ENCODE measurements at regions not wholly inside any gene's neighbourhood (a gene's known extent, or its start where the extent isn't known, plus 50 kb on each side); places are given as distances from the start of the nearest gene placed in this dataset.

DNA sequence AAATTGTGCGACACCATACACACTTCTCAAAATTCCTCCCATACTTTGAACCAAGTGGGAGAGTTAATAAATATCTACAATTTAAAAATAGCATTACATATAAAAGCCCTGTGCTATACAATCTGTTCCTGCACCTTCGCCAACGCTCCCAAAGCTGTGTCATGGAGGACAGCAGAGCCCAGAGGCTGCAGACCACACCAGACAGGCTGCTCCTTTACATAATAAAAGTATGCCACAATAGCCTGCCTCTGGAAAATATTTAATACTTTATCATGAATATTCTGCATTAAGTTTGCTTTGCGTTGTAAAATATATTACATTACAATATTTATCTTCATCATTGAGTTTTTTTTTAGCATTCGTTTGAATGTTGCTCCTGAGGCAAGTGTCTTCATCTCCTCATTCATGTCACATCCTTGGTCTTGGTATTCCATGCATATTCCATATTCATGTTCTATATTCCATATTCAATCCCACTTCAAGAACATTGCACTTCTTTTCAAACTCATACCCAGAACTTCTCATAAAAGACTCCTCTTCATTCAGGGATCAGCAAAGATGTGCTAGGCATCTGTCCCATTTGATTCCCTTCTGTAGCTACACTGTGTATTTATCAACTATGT, 663.9 kb downstream of the POM121L12 start:
- H3K9me3 ChIP-seq (ENCODE audit: low read length) = no peaks in the 10 kb centered on the region
- intact Hi-C loops (cut with micrococcal nuclease) = no loop called here
- H3K27me3 ChIP-seq (ENCODE audit: low read length) = no peaks in the 10 kb centered on the region
- no peak for DNase-seq
- H3K4me1 ChIP-seq (ENCODE audit: insufficient read depth, low read length) = no peaks in the 10 kb centered on the region
- H3K36me3 ChIP-seq (ENCODE audit: low read depth, low read length) = no peaks in the 10 kb centered on the region
- no peak overlapping the region for H3K4me3 ChIP-seq (ENCODE audit: low read length)
- BruUV-seq (replicated peaks) = no TSS peak
- H2AFZ ChIP-seq (ENCODE audit: low read length) = no peak overlapping the region
- no peaks in the 10 kb centered on the region for H4K20me1 ChIP-seq (ENCODE audit: low read length)
- no peaks in the 10 kb centered on the region for H3F3A ChIP-seq (ENCODE audit: low read length, unreplicated experiment)
- POLR2A ChIA-PET (ENCODE audit: unreplicated experiment) = no interaction called here
- TF ChIP-seq, protein P1, sequence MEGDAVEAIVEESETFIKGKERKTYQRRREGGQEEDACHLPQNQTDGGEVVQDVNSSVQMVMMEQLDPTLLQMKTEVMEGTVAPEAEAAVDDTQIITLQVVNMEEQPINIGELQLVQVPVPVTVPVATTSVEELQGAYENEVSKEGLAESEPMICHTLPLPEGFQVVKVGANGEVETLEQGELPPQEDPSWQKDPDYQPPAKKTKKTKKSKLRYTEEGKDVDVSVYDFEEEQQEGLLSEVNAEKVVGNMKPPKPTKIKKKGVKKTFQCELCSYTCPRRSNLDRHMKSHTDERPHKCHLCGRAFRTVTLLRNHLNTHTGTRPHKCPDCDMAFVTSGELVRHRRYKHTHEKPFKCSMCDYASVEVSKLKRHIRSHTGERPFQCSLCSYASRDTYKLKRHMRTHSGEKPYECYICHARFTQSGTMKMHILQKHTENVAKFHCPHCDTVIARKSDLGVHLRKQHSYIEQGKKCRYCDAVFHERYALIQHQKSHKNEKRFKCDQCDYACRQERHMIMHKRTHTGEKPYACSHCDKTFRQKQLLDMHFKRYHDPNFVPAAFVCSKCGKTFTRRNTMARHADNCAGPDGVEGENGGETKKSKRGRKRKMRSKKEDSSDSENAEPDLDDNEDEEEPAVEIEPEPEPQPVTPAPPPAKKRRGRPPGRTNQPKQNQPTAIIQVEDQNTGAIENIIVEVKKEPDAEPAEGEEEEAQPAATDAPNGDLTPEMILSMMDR (conservative IDR thresholded peaks at IDR 0.05; ENCODE audit: low read depth, low read length) = no peak
- TF ChIP-seq EZH2 (IDR thresholded peaks at IDR 0.05; ENCODE audit: low read length, unreplicated experiment) (no peak), EZH2phosphoT487 (IDR thresholded peaks at IDR 0.05; ENCODE audit: borderline replicate concordance, low read length) (no peak)
- H3K27ac ChIP-seq (ENCODE audit: low read length) = no peak overlapping the region
- H3K79me2 ChIP-seq (ENCODE audit: low read length) = no peaks in the 10 kb centered on the region
- ATAC-seq = no peak
- H3K9me2 ChIP-seq (replicated peaks; ENCODE audit: low read length) = no peaks in the 10 kb centered on the region
- CTCF ChIA-PET = no interaction called here
- no peak overlapping the region for H3K9ac ChIP-seq (ENCODE audit: low read length)
- H3K4me2 ChIP-seq (ENCODE audit: low read length) = no peak overlapping the region

DNA sequence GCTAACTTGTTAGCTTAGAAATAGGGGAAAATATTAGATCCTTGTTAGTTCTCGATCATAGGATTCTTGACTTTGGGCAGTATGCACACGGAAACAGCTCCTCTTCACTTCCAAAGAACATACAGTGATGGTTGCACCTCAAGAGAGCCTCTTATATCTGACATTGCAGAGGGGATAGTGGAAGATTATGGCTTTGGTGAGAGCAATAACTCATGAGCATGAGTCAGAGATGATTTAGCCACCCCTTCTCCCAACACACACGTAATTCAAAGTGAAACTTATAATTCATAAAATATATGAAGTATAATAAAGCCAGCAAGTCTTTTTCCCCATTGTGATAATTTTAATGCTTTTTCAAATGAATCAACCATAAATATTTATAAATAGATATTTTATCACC, 683.7 kb downstream of the POM121L12 start:
- CTCF ChIA-PET = no interaction called here
- Histone ChIP-seq H2AFZ (ENCODE audit: low read length) (no peak overlapping the region), H3K4me2 (ENCODE audit: low read length) (no peak overlapping the region), H3K9ac (ENCODE audit: low read length) (no peak overlapping the region), H3K9me3 (ENCODE audit: low read length) (no peaks in the 10 kb centered on the region), H3K27me3 (ENCODE audit: low read length) (no peaks in the 10 kb centered on the region), H3K36me3 (ENCODE audit: low read depth, low read length) (no peaks in the 10 kb centered on the region), H4K20me1 (ENCODE audit: low read length) (no peaks in the 10 kb centered on the region), H3K9me2 (replicated peaks; ENCODE audit: low read length) (no peaks in the 10 kb centered on the region), H3K4me3 (ENCODE audit: low read length) (no peak overlapping the region), H3K4me1 (ENCODE audit: insufficient read depth, low read length) (no peaks in the 10 kb centered on the region), H3K27ac (ENCODE audit: low read length) (no peak overlapping the region), H3K79me2 (ENCODE audit: low read length) (no peaks in the 10 kb centered on the region), H3F3A (ENCODE audit: low read length, unreplicated experiment) (no peaks in the 10 kb centered on the region)
- TF ChIP-seq EZH2phosphoT487 (IDR thresholded peaks at IDR 0.05; ENCODE audit: borderline replicate concordance, low read length) = no peak
- TF ChIP-seq EZH2 (IDR thresholded peaks at IDR 0.05; ENCODE audit: low read length, unreplicated experiment) = no peak
- TF ChIP-seq, protein P1 (conservative IDR thresholded peaks at IDR 0.05; ENCODE audit: low read depth, low read length) = no peak
- ATAC-seq (no peak), DNase-seq (no peak)
- no TSS peak for BruUV-seq (replicated peaks)
- POLR2A ChIA-PET (ENCODE audit: unreplicated experiment) = no interaction called here
- intact Hi-C loops (cut with micrococcal nuclease) = no loop called here

- H3F3A ChIP-seq (ENCODE audit: low read length, unreplicated experiment) = no peaks in the 10 kb centered on the region
- H3K27ac ChIP-seq (ENCODE audit: low read length) = no peak overlapping the region
- POLR2A ChIA-PET (ENCODE audit: unreplicated experiment) = no interaction called here
- no peaks in the 10 kb centered on the region for H3K27me3 ChIP-seq (ENCODE audit: low read length)
- no peak overlapping the region for H3K9ac ChIP-seq (ENCODE audit: low read length)
- H3K4me2 ChIP-seq (ENCODE audit: low read length) = no peak overlapping the region
- intact Hi-C loops (cut with micrococcal nuclease) = no loop called here
- CTCF ChIA-PET = no interaction called here
- ATAC-seq (no peak), DNase-seq (no peak)
- no peak overlapping the region for H3K4me3 ChIP-seq (ENCODE audit: low read length)
- no peak overlapping the region for H2AFZ ChIP-seq (ENCODE audit: low read length)
- no peaks in the 10 kb centered on the region for H3K79me2 ChIP-seq (ENCODE audit: low read length)
- no TSS peak for BruUV-seq (replicated peaks)
- no peaks in the 10 kb centered on the region for H3K4me1 ChIP-seq (ENCODE audit: insufficient read depth, low read length)
- no peaks in the 10 kb centered on the region for H3K9me2 ChIP-seq (replicated peaks; ENCODE audit: low read length)
- no peaks in the 10 kb centered on the region for H3K9me3 ChIP-seq (ENCODE audit: low read length)
- no peaks in the 10 kb centered on the region for H3K36me3 ChIP-seq (ENCODE audit: low read depth, low read length)
- no peak for TF ChIP-seq EZH2phosphoT487 (IDR thresholded peaks at IDR 0.05; ENCODE audit: borderline replicate concordance, low read length)
- TF ChIP-seq, protein P1 (conservative IDR thresholded peaks at IDR 0.05; ENCODE audit: low read depth, low read length) = no peak
- TF ChIP-seq EZH2 (IDR thresholded peaks at IDR 0.05; ENCODE audit: low read length, unreplicated experiment) = no peak
- H4K20me1 ChIP-seq (ENCODE audit: low read length) = no peaks in the 10 kb centered on the region
Measured at GRCh38 chr7:53740971-53741370, 705.5 kb downstream of the POM121L12 start.
